ENCODE measurements at regions not wholly inside any gene's neighbourhood (a gene's known extent, or its start where the extent isn't known, plus 50 kb on each side); places are given as distances from the start of the nearest gene placed in this dataset.

- TF ChIP-seq, protein P1, sequence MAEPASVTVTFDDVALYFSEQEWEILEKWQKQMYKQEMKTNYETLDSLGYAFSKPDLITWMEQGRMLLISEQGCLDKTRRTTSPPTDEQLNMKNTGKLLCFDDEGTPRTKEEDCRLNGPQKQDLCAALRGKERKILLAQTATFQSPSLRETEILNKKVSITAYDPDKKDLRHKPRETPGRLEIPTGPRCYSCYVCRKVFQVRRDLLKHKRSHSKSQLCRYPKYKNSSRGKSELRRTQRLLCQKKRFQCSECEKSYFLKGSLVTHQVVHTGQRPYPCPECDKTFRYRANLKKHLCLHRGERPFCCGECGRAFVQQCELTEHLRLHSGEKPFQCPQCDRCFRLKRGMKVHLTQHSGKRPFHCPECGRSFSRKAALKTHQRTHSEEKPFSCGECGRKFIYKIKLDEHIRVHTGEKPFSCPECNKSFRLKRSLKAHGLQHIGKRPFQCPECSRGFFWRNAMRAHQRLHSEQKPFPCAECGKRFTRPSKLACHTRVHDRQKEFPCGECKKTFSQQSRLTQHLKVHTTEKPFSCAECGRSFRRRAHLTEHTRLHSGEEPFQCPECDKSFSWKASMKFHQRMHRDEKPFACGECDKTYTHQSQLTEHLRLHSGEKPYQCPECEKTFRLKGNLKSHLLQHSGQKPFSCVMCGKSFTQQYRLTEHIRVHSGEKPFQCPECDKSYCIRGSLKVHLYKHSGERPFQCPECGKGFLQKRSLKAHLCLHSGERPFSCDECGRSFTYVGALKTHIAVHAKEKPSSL (CRISPR knock-in tag; conservative IDR thresholded peaks at IDR 0.05) = no peak
- TF ChIP-seq MAX (CRISPR knock-in tag; IDR thresholded peaks at IDR 0.05) = peak; percentile 83; the same call in 1 of the 2 replicates
- TF ChIP-seq, protein P2, sequence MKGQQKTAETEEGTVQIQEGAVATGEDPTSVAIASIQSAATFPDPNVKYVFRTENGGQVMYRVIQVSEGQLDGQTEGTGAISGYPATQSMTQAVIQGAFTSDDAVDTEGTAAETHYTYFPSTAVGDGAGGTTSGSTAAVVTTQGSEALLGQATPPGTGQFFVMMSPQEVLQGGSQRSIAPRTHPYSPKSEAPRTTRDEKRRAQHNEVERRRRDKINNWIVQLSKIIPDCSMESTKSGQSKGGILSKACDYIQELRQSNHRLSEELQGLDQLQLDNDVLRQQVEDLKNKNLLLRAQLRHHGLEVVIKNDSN (CRISPR knock-in tag; IDR thresholded peaks at IDR 0.05) = 0 out of 2 replicates have a peak, but pooled peaks have one; percentile 35
- ChIA-PET POLR2A (interaction anchor here (0.5 to 2.6 kb wide), 3 partner anchors 369 to 454 kb away, joined by 7 to 16 read pairs (median 9); partner anchors contain the start of genes BRIX1, DNAJC21 and RAD1), CTCF (interaction anchor here (0.7 to 2.5 kb wide), 17 partner anchors 11 to 541 kb away, joined by 3 to 20 read pairs (median 5); partner anchors contain the start of genes BRIX1, DNAJC21, RAD1 and RAI14)
- Mint-ChIP-seq H3K4me1 (peaks cover 31% of the 10 kb centered on the region), H3K9me3 (peaks cover 15% of the 10 kb centered on the region), H3K27ac (peak overlapping the region; percentile 98), H3K36me3 (no peaks in the 10 kb centered on the region), H3K27me3 (ENCODE audit: low read depth) (peaks cover 9% of the 10 kb centered on the region), H3K4me3 (peak overlapping the region; percentile 36)
- ATAC-seq = peak; percentile 94
- peak; percentile 38 for DNase-seq (ENCODE audit: low spot score)
Observed at GRCh38 chr5:34475249-34475966, 180.7 kb upstream of the RAI14 start.

- ChIA-PET CTCF (interaction anchor here (1.1 to 2.5 kb wide), 2 partner anchors 9 to 421 kb away, joined by 3 to 12 read pairs; no protein-coding TSS in a partner anchor), POLR2A (no interaction called here)
- DNase-seq (ENCODE audit: low spot score) (no peak), ATAC-seq (no peak)
- Mint-ChIP-seq H3K27ac (no peak overlapping the region), H3K4me3 (no peak overlapping the region), H3K4me1 (peaks cover 32% of the 10 kb centered on the region), H3K36me3 (peaks cover 9% of the 10 kb centered on the region), H3K27me3 (ENCODE audit: low read depth) (peaks cover 15% of the 10 kb centered on the region), H3K9me3 (peaks cover 17% of the 10 kb centered on the region)
- TF ChIP-seq E2F4 (CRISPR knock-in tag; IDR thresholded peaks at IDR 0.05; ENCODE audit: borderline replicate concordance, low read depth) (no peak), FOXP1 (CRISPR knock-in tag; IDR thresholded peaks at IDR 0.05; ENCODE audit: borderline replicate concordance) (no peak), NFE2L1 (CRISPR knock-in tag; IDR thresholded peaks at IDR 0.05) (no peak), ZNF512 (CRISPR knock-in tag; IDR thresholded peaks at IDR 0.05; ENCODE audit: borderline replicate concordance) (no peak), RORB (CRISPR knock-in tag; IDR thresholded peaks at IDR 0.05) (no peak), NR1H2 (CRISPR knock-in tag; IDR thresholded peaks at IDR 0.05) (no peak), ZNF416 (CRISPR knock-in tag; IDR thresholded peaks at IDR 0.05) (no peak), GRHL2 (CRISPR knock-in tag; IDR thresholded peaks at IDR 0.05; ENCODE audit: insufficient replicate concordance, severe bottlenecking) (no peak), ESRRA (CRISPR knock-in tag; IDR thresholded peaks at IDR 0.05; ENCODE audit: borderline replicate concordance) (no peak), ZNF138 (CRISPR knock-in tag; conservative IDR thresholded peaks at IDR 0.05) (no peak), ZNF423 (CRISPR knock-in tag; IDR thresholded peaks at IDR 0.05) (no peak)
- TF ChIP-seq, protein P3, sequence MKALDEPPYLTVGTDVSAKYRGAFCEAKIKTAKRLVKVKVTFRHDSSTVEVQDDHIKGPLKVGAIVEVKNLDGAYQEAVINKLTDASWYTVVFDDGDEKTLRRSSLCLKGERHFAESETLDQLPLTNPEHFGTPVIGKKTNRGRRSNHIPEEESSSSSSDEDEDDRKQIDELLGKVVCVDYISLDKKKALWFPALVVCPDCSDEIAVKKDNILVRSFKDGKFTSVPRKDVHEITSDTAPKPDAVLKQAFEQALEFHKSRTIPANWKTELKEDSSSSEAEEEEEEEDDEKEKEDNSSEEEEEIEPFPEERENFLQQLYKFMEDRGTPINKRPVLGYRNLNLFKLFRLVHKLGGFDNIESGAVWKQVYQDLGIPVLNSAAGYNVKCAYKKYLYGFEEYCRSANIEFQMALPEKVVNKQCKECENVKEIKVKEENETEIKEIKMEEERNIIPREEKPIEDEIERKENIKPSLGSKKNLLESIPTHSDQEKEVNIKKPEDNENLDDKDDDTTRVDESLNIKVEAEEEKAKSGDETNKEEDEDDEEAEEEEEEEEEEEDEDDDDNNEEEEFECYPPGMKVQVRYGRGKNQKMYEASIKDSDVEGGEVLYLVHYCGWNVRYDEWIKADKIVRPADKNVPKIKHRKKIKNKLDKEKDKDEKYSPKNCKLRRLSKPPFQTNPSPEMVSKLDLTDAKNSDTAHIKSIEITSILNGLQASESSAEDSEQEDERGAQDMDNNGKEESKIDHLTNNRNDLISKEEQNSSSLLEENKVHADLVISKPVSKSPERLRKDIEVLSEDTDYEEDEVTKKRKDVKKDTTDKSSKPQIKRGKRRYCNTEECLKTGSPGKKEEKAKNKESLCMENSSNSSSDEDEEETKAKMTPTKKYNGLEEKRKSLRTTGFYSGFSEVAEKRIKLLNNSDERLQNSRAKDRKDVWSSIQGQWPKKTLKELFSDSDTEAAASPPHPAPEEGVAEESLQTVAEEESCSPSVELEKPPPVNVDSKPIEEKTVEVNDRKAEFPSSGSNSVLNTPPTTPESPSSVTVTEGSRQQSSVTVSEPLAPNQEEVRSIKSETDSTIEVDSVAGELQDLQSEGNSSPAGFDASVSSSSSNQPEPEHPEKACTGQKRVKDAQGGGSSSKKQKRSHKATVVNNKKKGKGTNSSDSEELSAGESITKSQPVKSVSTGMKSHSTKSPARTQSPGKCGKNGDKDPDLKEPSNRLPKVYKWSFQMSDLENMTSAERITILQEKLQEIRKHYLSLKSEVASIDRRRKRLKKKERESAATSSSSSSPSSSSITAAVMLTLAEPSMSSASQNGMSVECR (CRISPR knock-in tag; IDR thresholded peaks at IDR 0.05; ENCODE audit: borderline replicate concordance) = no peak
- TF ChIP-seq, protein P1 (CRISPR knock-in tag; conservative IDR thresholded peaks at IDR 0.05) = no peak
- TF ChIP-seq, protein P4, sequence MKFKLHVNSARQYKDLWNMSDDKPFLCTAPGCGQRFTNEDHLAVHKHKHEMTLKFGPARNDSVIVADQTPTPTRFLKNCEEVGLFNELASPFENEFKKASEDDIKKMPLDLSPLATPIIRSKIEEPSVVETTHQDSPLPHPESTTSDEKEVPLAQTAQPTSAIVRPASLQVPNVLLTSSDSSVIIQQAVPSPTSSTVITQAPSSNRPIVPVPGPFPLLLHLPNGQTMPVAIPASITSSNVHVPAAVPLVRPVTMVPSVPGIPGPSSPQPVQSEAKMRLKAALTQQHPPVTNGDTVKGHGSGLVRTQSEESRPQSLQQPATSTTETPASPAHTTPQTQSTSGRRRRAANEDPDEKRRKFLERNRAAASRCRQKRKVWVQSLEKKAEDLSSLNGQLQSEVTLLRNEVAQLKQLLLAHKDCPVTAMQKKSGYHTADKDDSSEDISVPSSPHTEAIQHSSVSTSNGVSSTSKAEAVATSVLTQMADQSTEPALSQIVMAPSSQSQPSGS (CRISPR knock-in tag; IDR thresholded peaks at IDR 0.05; ENCODE audit: borderline replicate concordance, low read depth) = no peak
Observed at GRCh38 chr5:34476941-34477565, 179.1 kb upstream of the RAI14 start.
